ENCODE measurements at regions not wholly inside any gene's neighbourhood (a gene's known extent, or its start where the extent isn't known, plus 50 kb on each side); places are given as distances from the start of the nearest gene placed in this dataset.
"Not testable (repeated sequence)": the region's sequence is repeated elsewhere in the genome, so short reads cannot be mapped to it uniquely, and the experiment has no call there.

GRCh38 chr16:46389561-46390041 lies 231.6 kb downstream of the SHCBP1 start:
- H3K4me3 ChIP-seq (ENCODE audit: insufficient read length, low read depth); H3K9ac ChIP-seq (ENCODE audit: insufficient read length, low read depth); H3K27me3 ChIP-seq (ENCODE audit: insufficient read depth, insufficient read length); H3K4me1 ChIP-seq (ENCODE audit: insufficient read depth, insufficient read length); H3K36me3 ChIP-seq (ENCODE audit: insufficient read depth, insufficient read length, low read length): not testable (repeated sequence)
- peak; percentile 98 for DNase-seq (ENCODE audit: low read depth, low spot score)
- peaks cover 14% of the 10 kb centered on the region for H3K9me3 ChIP-seq (ENCODE audit: insufficient read depth, low read length)

DNA sequence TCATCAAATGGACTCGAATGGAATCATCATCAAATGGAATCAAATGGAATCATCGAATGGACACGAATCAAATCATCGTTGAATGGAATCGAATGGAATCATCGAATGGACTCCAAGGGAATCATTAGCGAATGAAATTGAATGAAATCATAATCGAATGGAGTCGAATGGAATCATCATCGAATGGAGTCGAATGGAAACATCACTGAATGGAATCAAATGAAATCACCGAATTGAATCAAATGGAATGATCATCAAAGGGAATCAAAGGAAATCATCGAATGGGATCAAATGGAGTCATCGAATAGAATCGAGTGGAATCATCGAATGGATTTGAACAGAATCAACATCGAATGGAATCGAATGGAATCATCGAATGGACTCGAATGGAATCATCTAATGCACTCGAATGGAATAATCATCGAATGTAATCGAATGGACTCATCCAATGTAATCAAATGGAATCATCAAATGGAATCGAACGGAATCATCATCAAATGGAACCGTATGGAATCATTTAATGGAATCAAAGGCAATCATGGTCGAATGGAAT lies 232.2 kb downstream of the SHCBP1 start:
- H3K36me3 ChIP-seq (ENCODE audit: insufficient read depth, insufficient read length, low read length); DNase-seq (ENCODE audit: low read depth, low spot score); H3K4me1 ChIP-seq (ENCODE audit: insufficient read depth, insufficient read length); H3K4me3 ChIP-seq (ENCODE audit: insufficient read length, low read depth); H3K27me3 ChIP-seq (ENCODE audit: insufficient read depth, insufficient read length); H3K9ac ChIP-seq (ENCODE audit: insufficient read length, low read depth): not testable (repeated sequence)
- H3K9me3 ChIP-seq (ENCODE audit: insufficient read depth, low read length): peaks cover 20% of the 10 kb centered on the region

GRCh38 chr16:46388354-46388753 lies 232.8 kb downstream of the SHCBP1 start:
- not testable (repeated sequence) for H3K9ac ChIP-seq (ENCODE audit: insufficient read length, low read depth); DNase-seq (ENCODE audit: low read depth, low spot score); H3K27me3 ChIP-seq (ENCODE audit: insufficient read depth, insufficient read length); H3K36me3 ChIP-seq (ENCODE audit: insufficient read depth, insufficient read length, low read length); H3K4me1 ChIP-seq (ENCODE audit: insufficient read depth, insufficient read length); H3K4me3 ChIP-seq (ENCODE audit: insufficient read length, low read depth)
- peaks cover 20% of the 10 kb centered on the region for H3K9me3 ChIP-seq (ENCODE audit: insufficient read depth, low read length)

DNA sequence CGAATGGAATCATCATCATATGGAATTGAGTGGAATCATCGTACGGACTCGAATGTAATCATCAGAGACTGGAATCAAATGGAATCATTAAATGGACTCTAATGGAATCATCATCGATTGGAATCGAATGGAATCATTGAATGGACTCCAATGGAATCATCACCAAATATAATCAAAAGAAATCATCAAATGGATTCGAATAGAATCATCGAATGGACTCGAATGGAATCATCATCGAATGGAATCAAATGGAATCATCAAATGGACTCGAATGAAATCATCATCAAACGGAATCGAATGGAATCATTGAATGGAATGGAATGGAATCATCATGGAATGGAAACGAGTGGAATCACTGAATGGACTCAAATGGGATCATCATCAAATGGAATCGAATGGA lies 233.5 kb downstream of the SHCBP1 start:
- DNase-seq (ENCODE audit: low read depth, low spot score); H3K4me3 ChIP-seq (ENCODE audit: insufficient read length, low read depth); H3K27me3 ChIP-seq (ENCODE audit: insufficient read depth, insufficient read length); H3K4me1 ChIP-seq (ENCODE audit: insufficient read depth, insufficient read length); H3K9ac ChIP-seq (ENCODE audit: insufficient read length, low read depth); H3K36me3 ChIP-seq (ENCODE audit: insufficient read depth, insufficient read length, low read length): not testable (repeated sequence)
- H3K9me3 ChIP-seq (ENCODE audit: insufficient read depth, low read length): peaks cover 24% of the 10 kb centered on the region

GRCh38 chr16:46386805-46387620 lies 234.2 kb downstream of the SHCBP1 start:
- not testable (repeated sequence) for H3K4me1 ChIP-seq (ENCODE audit: insufficient read depth, insufficient read length); H3K9ac ChIP-seq (ENCODE audit: insufficient read length, low read depth); H3K4me3 ChIP-seq (ENCODE audit: insufficient read length, low read depth); H3K27me3 ChIP-seq (ENCODE audit: insufficient read depth, insufficient read length); H3K36me3 ChIP-seq (ENCODE audit: insufficient read depth, insufficient read length, low read length); DNase-seq (ENCODE audit: low read depth, low spot score)
- peaks cover 30% of the 10 kb centered on the region for H3K9me3 ChIP-seq (ENCODE audit: insufficient read depth, low read length)

DNA sequence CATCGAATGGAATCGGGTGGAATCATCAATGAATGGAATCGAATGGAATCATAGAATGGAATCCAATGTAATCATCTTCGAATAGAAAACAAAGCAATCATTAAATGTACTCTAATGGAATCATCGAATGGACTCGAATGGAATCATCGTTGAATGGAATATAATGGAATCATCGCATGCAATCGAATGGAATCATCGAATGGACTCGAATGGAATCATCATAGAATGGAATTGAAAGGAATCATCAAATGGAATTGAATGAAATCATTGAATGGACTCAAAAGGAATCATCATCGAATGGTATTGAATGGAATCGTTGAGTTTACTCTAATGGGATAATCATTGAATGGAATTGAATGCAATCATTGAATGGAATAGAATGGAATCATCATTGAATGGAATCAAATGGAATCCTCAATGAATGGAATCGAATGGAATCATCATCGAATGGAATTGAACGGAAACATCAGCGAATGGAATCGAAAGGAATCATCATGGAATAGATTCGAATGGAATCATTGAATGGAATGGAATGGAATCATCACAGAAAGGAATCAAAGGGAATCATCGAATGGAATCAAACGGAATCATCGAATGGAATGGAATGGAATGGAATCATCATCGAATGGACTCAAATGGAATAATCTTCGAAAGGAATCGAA lies 234.9 kb downstream of the SHCBP1 start:
- H3K4me1 ChIP-seq (ENCODE audit: insufficient read depth, insufficient read length); DNase-seq (ENCODE audit: low read depth, low spot score); H3K4me3 ChIP-seq (ENCODE audit: insufficient read length, low read depth): not testable (repeated sequence)

DNA sequence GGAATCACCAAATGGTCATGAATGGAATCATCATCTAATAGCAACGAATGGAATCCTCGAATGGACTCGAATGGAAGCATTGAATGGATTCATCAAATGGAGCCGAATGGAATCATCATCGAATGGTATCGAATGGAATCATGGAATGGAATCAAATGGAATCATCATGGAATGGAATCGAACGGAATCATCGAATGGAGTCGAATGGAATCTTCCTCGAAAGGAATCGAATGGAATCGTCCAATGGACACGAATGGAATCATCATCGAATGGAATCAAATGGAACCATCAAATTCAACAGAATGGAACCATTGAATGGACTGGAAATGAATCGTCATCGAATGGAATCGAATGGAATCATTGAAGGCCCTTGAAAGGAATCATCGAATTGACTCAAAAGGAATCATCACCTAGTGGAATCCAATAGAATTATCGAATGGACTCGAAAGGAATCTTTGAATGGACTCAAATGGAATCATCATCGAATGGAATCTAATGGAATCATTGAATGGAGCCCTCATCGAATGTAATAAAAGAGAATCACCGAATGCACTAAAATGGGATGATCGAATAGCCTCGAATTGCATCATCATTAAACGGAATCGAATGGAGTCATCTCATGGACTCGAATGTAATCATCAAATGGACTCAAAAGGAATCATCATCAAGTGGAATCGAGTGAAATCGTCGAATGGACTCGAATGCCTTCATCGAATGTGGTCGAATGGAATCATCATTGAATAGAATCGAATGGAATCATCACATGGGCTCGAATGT lies 236.7 kb downstream of the SHCBP1 start:
- H3K9ac ChIP-seq (ENCODE audit: insufficient read length, low read depth); H3K27me3 ChIP-seq (ENCODE audit: insufficient read depth, insufficient read length); H3K36me3 ChIP-seq (ENCODE audit: insufficient read depth, insufficient read length, low read length); H3K4me1 ChIP-seq (ENCODE audit: insufficient read depth, insufficient read length); H3K4me3 ChIP-seq (ENCODE audit: insufficient read length, low read depth); DNase-seq (ENCODE audit: low read depth, low spot score): not testable (repeated sequence)
- peaks cover 34% of the 10 kb centered on the region for H3K9me3 ChIP-seq (ENCODE audit: insufficient read depth, low read length)

More for the DNA sequence above, 234.9 kb downstream of the SHCBP1 start:
- not testable (repeated sequence) for H3K36me3 ChIP-seq (ENCODE audit: insufficient read depth, insufficient read length, low read length); H3K27me3 ChIP-seq (ENCODE audit: insufficient read depth, insufficient read length); H3K9ac ChIP-seq (ENCODE audit: insufficient read length, low read depth)
- H3K9me3 ChIP-seq (ENCODE audit: insufficient read depth, low read length): peaks cover 36% of the 10 kb centered on the region

GRCh38 chr16:46383581-46383980 lies 237.6 kb downstream of the SHCBP1 start:
- not testable (repeated sequence) for DNase-seq (ENCODE audit: low read depth, low spot score)

DNA sequence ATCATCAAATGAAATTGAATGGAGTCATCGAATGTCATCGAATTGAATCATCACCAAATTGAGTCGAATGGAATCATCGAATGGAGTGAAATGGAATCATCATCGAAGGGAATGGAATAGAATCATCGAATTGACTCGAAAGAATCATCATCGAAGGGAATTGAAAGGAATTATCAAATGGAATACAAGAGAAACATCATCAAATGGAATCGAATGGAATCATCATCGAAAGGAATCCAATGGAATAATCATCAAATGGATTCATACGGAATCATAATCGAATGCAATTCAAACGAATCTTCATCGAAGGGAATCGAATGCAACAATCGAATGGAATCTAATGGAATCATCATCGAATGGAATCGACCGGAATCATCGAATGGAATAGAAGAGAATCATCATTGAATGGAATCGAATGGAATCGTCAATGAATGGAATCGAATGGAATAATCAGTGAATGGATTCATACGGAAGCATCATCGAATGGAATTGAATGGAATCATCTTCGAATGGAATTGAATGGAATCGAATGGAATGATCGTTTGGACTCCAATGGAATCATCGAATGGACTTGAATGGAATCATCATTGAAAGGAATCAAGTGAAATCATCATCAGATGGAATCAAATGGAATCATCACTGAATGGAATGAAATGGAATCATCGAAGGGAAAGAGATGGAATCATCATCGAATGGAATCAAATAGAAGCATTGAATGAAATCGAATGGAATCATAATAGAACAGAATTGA lies 238.2 kb downstream of the SHCBP1 start:
- DNase-seq (ENCODE audit: low read depth, low spot score): not testable (repeated sequence)

More at GRCh38 chr16:46383581-46383980, 237.6 kb downstream of the SHCBP1 start:
- peaks cover 29% of the 10 kb centered on the region for H3K9me3 ChIP-seq (ENCODE audit: insufficient read depth, low read length)
- not testable (repeated sequence) for H3K9ac ChIP-seq (ENCODE audit: insufficient read length, low read depth); H3K4me3 ChIP-seq (ENCODE audit: insufficient read length, low read depth); H3K36me3 ChIP-seq (ENCODE audit: insufficient read depth, insufficient read length, low read length); H3K4me1 ChIP-seq (ENCODE audit: insufficient read depth, insufficient read length); H3K27me3 ChIP-seq (ENCODE audit: insufficient read depth, insufficient read length)

DNA sequence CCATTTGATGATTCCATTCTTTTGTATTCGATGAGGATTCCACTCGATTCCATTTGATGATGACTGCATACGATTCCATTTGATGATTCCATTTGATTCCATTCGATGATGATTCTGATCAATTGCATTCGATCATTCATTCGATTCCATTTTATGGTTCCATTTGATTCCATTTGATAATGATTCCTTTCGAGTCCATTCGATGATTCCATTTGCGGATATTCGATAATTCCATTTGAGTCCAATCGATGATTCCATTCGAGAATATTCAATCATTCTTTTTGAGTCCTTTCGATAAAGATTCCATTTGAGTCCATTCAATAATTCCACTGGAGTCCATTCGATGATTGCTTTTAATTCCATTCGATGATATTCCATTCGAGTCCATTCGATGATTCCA lies 239.1 kb downstream of the SHCBP1 start:
- peaks cover 25% of the 10 kb centered on the region for H3K9me3 ChIP-seq (ENCODE audit: insufficient read depth, low read length)
- not testable (repeated sequence) for DNase-seq (ENCODE audit: low read depth, low spot score); H3K4me3 ChIP-seq (ENCODE audit: insufficient read length, low read depth); H3K4me1 ChIP-seq (ENCODE audit: insufficient read depth, insufficient read length); H3K27me3 ChIP-seq (ENCODE audit: insufficient read depth, insufficient read length); H3K9ac ChIP-seq (ENCODE audit: insufficient read length, low read depth); H3K36me3 ChIP-seq (ENCODE audit: insufficient read depth, insufficient read length, low read length)

More for the DNA sequence above, 238.2 kb downstream of the SHCBP1 start:
- H3K9ac ChIP-seq (ENCODE audit: insufficient read length, low read depth); H3K4me1 ChIP-seq (ENCODE audit: insufficient read depth, insufficient read length); H3K27me3 ChIP-seq (ENCODE audit: insufficient read depth, insufficient read length); H3K36me3 ChIP-seq (ENCODE audit: insufficient read depth, insufficient read length, low read length); H3K4me3 ChIP-seq (ENCODE audit: insufficient read length, low read depth): not testable (repeated sequence)
- H3K9me3 ChIP-seq (ENCODE audit: insufficient read depth, low read length): peaks cover 29% of the 10 kb centered on the region

DNA sequence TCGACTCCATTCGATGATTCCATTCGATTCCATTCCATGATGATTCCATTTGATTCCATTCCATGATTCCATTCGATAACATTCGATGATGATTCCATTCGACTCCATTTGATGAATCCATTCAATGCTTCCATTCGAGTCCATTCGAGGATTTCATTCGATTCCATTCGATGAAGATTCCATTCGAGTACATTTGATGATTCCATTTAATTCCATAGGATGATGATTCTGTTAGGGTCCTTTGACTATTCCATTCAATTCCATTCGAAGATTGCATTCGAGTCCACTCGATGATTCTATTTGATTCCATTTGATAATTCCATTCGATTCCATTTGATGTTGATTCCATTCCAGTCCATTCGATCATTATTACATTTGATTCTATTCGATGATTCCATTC lies 239.8 kb downstream of the SHCBP1 start:
- not testable (repeated sequence) for H3K4me1 ChIP-seq (ENCODE audit: insufficient read depth, insufficient read length); H3K9ac ChIP-seq (ENCODE audit: insufficient read length, low read depth); DNase-seq (ENCODE audit: low read depth, low spot score); H3K4me3 ChIP-seq (ENCODE audit: insufficient read length, low read depth); H3K27me3 ChIP-seq (ENCODE audit: insufficient read depth, insufficient read length); H3K36me3 ChIP-seq (ENCODE audit: insufficient read depth, insufficient read length, low read length)
- peaks cover 25% of the 10 kb centered on the region for H3K9me3 ChIP-seq (ENCODE audit: insufficient read depth, low read length)

Data from NT2/D1 (cell line).